ENCODE measurements at regions not wholly inside any gene's neighbourhood (a gene's known extent, or its start where the extent isn't known, plus 50 kb on each side); places are given as distances from the start of the nearest gene placed in this dataset.

- TF ChIP-seq EZH2 (IDR thresholded peaks at IDR 0.05; ENCODE audit: low read depth, unreplicated experiment) (no peak), REST (IDR thresholded peaks at IDR 0.05; ENCODE audit: unreplicated experiment) (no peak), ZNF462 (CRISPR knock-in tag; IDR thresholded peaks at IDR 0.05) (no peak), POLR2AphosphoS5 (IDR thresholded peaks at IDR 0.05; ENCODE audit: low read depth) (no peak), EZH2phosphoT487 (IDR thresholded peaks at IDR 0.05; ENCODE audit: unreplicated experiment) (no peak), ETS1 (IDR thresholded peaks at IDR 0.05) (no peak), ZNF331 (CRISPR knock-in tag; IDR thresholded peaks at IDR 0.05; ENCODE audit: low read depth) (no peak), CREB1 (CRISPR knock-in tag; IDR thresholded peaks at IDR 0.05; ENCODE audit: low read depth) (no peak), JUNB (IDR thresholded peaks at IDR 0.05; ENCODE audit: unreplicated experiment) (no peak), STAT1 (IDR thresholded peaks at IDR 0.05; ENCODE audit: unreplicated experiment) (no peak), CTCF (conservative IDR thresholded peaks at IDR 0.05; ENCODE audit: low read depth in 2 of 2) (no peak), NANOG (IDR thresholded peaks at IDR 0.05; ENCODE audit: borderline replicate concordance) (no peak), ZNF114 (CRISPR knock-in tag; IDR thresholded peaks at IDR 0.05) (no peak)
- Mint-ChIP-seq H3K27ac (no peak overlapping the region), H3K36me3 (ENCODE audit: low read depth) (peaks cover 9% of the 10 kb centered on the region; the same call in 2 of the 3 replicates), H3K9me3 (peaks cover 14% of the 10 kb centered on the region), H3K4me3 (no peak overlapping the region), H3K27me3 (ENCODE audit: insufficient read depth, low read depth, poor library complexity) (peaks cover 2% of the 10 kb centered on the region), H3K4me1 (peaks cover 8% of the 10 kb centered on the region)
- Histone ChIP-seq H4K20me1 (replicated peaks; ENCODE audit: insufficient read depth) (no peaks in the 10 kb centered on the region), H3K79me2 (replicated peaks; ENCODE audit: insufficient read depth) (no peaks in the 10 kb centered on the region), H3K4me1 (ENCODE audit: insufficient read depth) (peaks cover 6% of the 10 kb centered on the region; the same call in 1 of the 2 replicates), H3F3A (replicated peaks; ENCODE audit: low read depth) (no peaks in the 10 kb centered on the region), H3K4me2 (no peak overlapping the region), H3K4me3 (no peak overlapping the region), H3K9me2 (ENCODE audit: insufficient read depth) (peaks cover 25% of the 10 kb centered on the region), H3K27me3 (ENCODE audit: insufficient read depth) (no peaks in the 10 kb centered on the region), H2AFZ (no peak overlapping the region), H3K36me3 (ENCODE audit: insufficient read depth) (peaks cover 4% of the 10 kb centered on the region; the same call in 1 of the 2 replicates), H3K27ac (ENCODE audit: low read depth) (no peak overlapping the region)
- ATAC-seq (no peak), DNase-seq (ENCODE audit: low spot score) (no peak)
Observed at GRCh38 chr1:209443975-209444651, 139.4 kb upstream of the CAMK1G start.

Data from GM23338 (cell line).